GM06990 (cell line): ENCODE measurements at regions not wholly inside any gene's neighbourhood (a gene's known extent, or its start where the extent isn't known, plus 50 kb on each side); places are given as distances from the start of the nearest gene placed in this dataset.
"Not testable (repeated sequence)": the region's sequence is repeated elsewhere in the genome, so short reads cannot be mapped to it uniquely, and the experiment has no call there.

Experiments used
- DNase-seq: peaks from one replicate; pipeline ENCODE4 v3.0.0-alpha.2; 2011; ENCODE audit not compliant: insufficient read length; ENCODE audit errors: extremely low read depth
- H3K27me3 ChIP-seq: replicated peaks from 2 replicates; pipeline ENCODE4 v1.6.0; 2011; ENCODE audit warnings: low read length; ENCODE audit not compliant: control insufficient read depth, insufficient read depth
- H3K36me3 ChIP-seq: 2 replicates; pipeline ENCODE4 v1.5.1; 2011; ENCODE audit warnings: low read length; ENCODE audit not compliant: control insufficient read depth, insufficient read depth
- H3K4me3 ChIP-seq: replicated peaks from 2 replicates; pipeline ENCODE4 v1.5.1; 2011; ENCODE audit warnings: low read depth, mild to moderate bottlenecking, control low read depth, low read length
- CTCF ChIP-seq: IDR thresholded peaks from 2 replicates; pipeline ENCODE4 v1.5.1; 2011; ENCODE audit warnings: low read length, control low read depth, mild to moderate bottlenecking, inconsistent platforms; ENCODE audit not compliant: insufficient read depth, poor library complexity, severe bottlenecking

GRCh38 chr5:56735849-56736641 is 79.3 kb upstream of the MAP3K1 start:
- Histone ChIP-seq H3K4me3 (no peak overlapping the region), H3K27me3 (peaks cover 2% of the 10 kb centered on the region), H3K36me3 (no peaks in the 10 kb centered on the region)
- peak; percentile 30 for DNase-seq
- no peak for TF ChIP-seq CTCF

GRCh38 chr5:56734091-56734694 is 81.2 kb upstream of the MAP3K1 start:
- TF ChIP-seq CTCF = no peak
- Histone ChIP-seq H3K36me3 (no peaks in the 10 kb centered on the region), H3K4me3 (no peak overlapping the region), H3K27me3 (peaks cover 2% of the 10 kb centered on the region)
- no peak for DNase-seq

- DNase-seq = no peak
- TF ChIP-seq CTCF = no peak
Measured at GRCh38 chr5:56733580-56733979, 81.8 kb upstream of the MAP3K1 start.

GRCh38 chr5:56732121-56732520 is 83.2 kb upstream of the MAP3K1 start:
- DNase-seq = no peak
- H3K36me3 ChIP-seq = no peaks in the 10 kb centered on the region
- H3K27me3 ChIP-seq = peaks cover 3% of the 10 kb centered on the region
- no peak for TF ChIP-seq CTCF
- no peak overlapping the region for H3K4me3 ChIP-seq

More at GRCh38 chr5:56733580-56733979, 81.8 kb upstream of the MAP3K1 start:
- Histone ChIP-seq H3K36me3 (no peaks in the 10 kb centered on the region), H3K27me3 (peaks cover 2% of the 10 kb centered on the region), H3K4me3 (no peak overlapping the region)

GRCh38 chr5:56731473-56731872 is 83.9 kb upstream of the MAP3K1 start:
- not testable (repeated sequence) for H3K36me3 ChIP-seq, DNase-seq, H3K4me3 ChIP-seq, H3K27me3 ChIP-seq

GRCh38 chr5:56729488-56729887 is 85.9 kb upstream of the MAP3K1 start:
- no peaks in the 10 kb centered on the region for H3K36me3 ChIP-seq
- no peak overlapping the region for H3K4me3 ChIP-seq
- TF ChIP-seq CTCF = no peak
- peak; percentile 24 for DNase-seq
- peaks cover 3% of the 10 kb centered on the region for H3K27me3 ChIP-seq
